Caco-2 (cell line): ENCODE measurements at regions not wholly inside any gene's neighbourhood (a gene's known extent, or its start where the extent isn't known, plus 50 kb on each side); places are given as distances from the start of the nearest gene placed in this dataset.

ENCODE experiments used
- BruUV-seq: library from RNA; stranded (reverse); fragments of 400-500 nt; replicated peaks from 2 replicates; lab custom pipeline; 2021; lab: Mats Ljungman, UMichigan
- CTCF ChIA-PET: fragments of 300-600 bp; sonication (Branson Sonifier 250); formaldehyde crosslinking; loops from one replicate; lab custom pipeline; 2022; ENCODE audit warnings: antibody characterized with exemption; lab: Charles Lee
- POLR2A ChIA-PET: fragments of 300-600 bp; sonication (Branson Sonifier 250); formaldehyde crosslinking; loops from one replicate; lab custom pipeline; 2022; ENCODE audit warnings: antibody characterized with exemption; lab: Charles Lee
- DNase-seq, 2 experiments: peaks; one replicate each; pipeline versions ENCODE4 v3.0.0 to v3.0.0-alpha.2; 2020 to 2022
- H3K27me3 ChIP-seq: replicated peaks from 2 replicates; pipeline ENCODE4 v1.6.0; 2011; ENCODE audit warnings: low read length; ENCODE audit not compliant: control insufficient read depth, insufficient read depth
- H3K36me3 ChIP-seq: 2 replicates; pipeline ENCODE4 v1.5.1; 2011; ENCODE audit warnings: low read length; ENCODE audit not compliant: control insufficient read depth, insufficient read depth
- H3K4me1 ChIP-seq: fragments of 250-450 bp; sonication (Bioruptor Pico); 2 replicates; pipeline ENCODE4 v1.5.1; 2020; ENCODE audit warnings: mild to moderate bottlenecking
- H3K4me3 ChIP-seq: 2 replicates; pipeline ENCODE4 v1.5.1; 2011; ENCODE audit warnings: low read depth, mild to moderate bottlenecking, control low read depth, low read length
- H3K9me3 ChIP-seq: fragments of 250-450 bp; sonication (Bioruptor Pico); 2 replicates; pipeline ENCODE4 v1.5.1; 2020; ENCODE audit warnings: mild to moderate bottlenecking, moderate library complexity
- H3K27ac Mint-ChIP-seq: one replicate; pipeline ENCODE4 v1.8.0; 2022; ENCODE audit warnings: mixed read lengths; ENCODE audit not compliant: unreplicated experiment
- H3K27me3 Mint-ChIP-seq: one replicate; pipeline ENCODE4 v1.8.0; 2022; ENCODE audit warnings: mixed read lengths; ENCODE audit not compliant: insufficient read depth, unreplicated experiment
- H3K36me3 Mint-ChIP-seq: one replicate; pipeline ENCODE4 v1.8.0; 2022; ENCODE audit warnings: mild to moderate bottlenecking, mixed read lengths; ENCODE audit not compliant: insufficient read depth, unreplicated experiment
- H3K4me1 Mint-ChIP-seq: one replicate; pipeline ENCODE4 v1.8.0; 2022; ENCODE audit warnings: low read depth, mixed read lengths; ENCODE audit not compliant: unreplicated experiment
- H3K4me3 Mint-ChIP-seq: one replicate; pipeline ENCODE4 v1.8.0; 2022; ENCODE audit warnings: mild to moderate bottlenecking, moderate library complexity, mixed read lengths; ENCODE audit not compliant: unreplicated experiment
- H3K9me3 Mint-ChIP-seq: one replicate; pipeline ENCODE4 v1.8.0; 2022; ENCODE audit warnings: mixed read lengths; ENCODE audit not compliant: unreplicated experiment
- CTCF ChIP-seq, 2 experiments: fragments of 200-600 bp in 1 of 2; IDR thresholded peaks; 1 replicate in 1 of 2; 2 replicates in 1 of 2; pipeline versions ENCODE4 v1.5.1 to v1.8.0; 2011 to 2022; ENCODE audit warnings: antibody characterized with exemption in 1 of 2, control low read depth in 1 of 2, inconsistent platforms in 1 of 2, low read depth in 1 of 2, low read length in 1 of 2, mild to moderate bottlenecking in 1 of 2, moderate library complexity in 1 of 2; ENCODE audit not compliant: insufficient read depth in 1 of 2, severe bottlenecking in 1 of 2, unreplicated experiment in 1 of 2
- intact Hi-C: fragments of 100-400 bp; cut with micrococcal nuclease; formaldehyde crosslinking; loops from one replicate; pipeline ENCODE4 v1.10.0; 2022; ENCODE audit not compliant: unreplicated experiment

- Mint-ChIP-seq H3K27ac (no peak overlapping the region), H3K4me3 (no peak overlapping the region), H3K27me3 (no peaks in the 10 kb centered on the region), H3K9me3 (no peaks in the 10 kb centered on the region), H3K4me1 (no peaks in the 10 kb centered on the region), H3K36me3 (no peaks in the 10 kb centered on the region)
- CTCF ChIA-PET, result no interaction called here
- Histone ChIP-seq H3K9me3 (no peaks in the 10 kb centered on the region), H3K27me3 (no peaks in the 10 kb centered on the region), H3K36me3 (no peaks in the 10 kb centered on the region), H3K4me3 (no peak overlapping the region), H3K4me1 (no peaks in the 10 kb centered on the region)
- DNase-seq, result no peak
- POLR2A ChIA-PET, result no interaction called here
- TF ChIP-seq CTCF (IDR thresholded peaks at IDR 0.05; ENCODE audit: insufficient read depth in 1 of 2, low read depth in 1 of 2, low read length in 1 of 2, severe bottlenecking in 1 of 2, unreplicated experiment in 1 of 2), result no peak
- intact Hi-C loops, result no loop called here
- no TSS peak for BruUV-seq
Measured at GRCh38 chr1:109834951-109835350, 71.2 kb upstream of the EPS8L3 start.

- H3K4me1 ChIP-seq, result no peaks in the 10 kb centered on the region
- H3K36me3 ChIP-seq, result no peaks in the 10 kb centered on the region
- Mint-ChIP-seq H3K27me3 (no peaks in the 10 kb centered on the region), H3K4me1 (no peaks in the 10 kb centered on the region), H3K27ac (no peak overlapping the region), H3K9me3 (no peaks in the 10 kb centered on the region), H3K4me3 (no peak overlapping the region), H3K36me3 (no peaks in the 10 kb centered on the region)
- DNase-seq, result no peak
- TF ChIP-seq CTCF (IDR thresholded peaks at IDR 0.05; ENCODE audit: insufficient read depth in 1 of 2, low read depth in 1 of 2, low read length in 1 of 2, severe bottlenecking in 1 of 2, unreplicated experiment in 1 of 2), result no peak
- H3K27me3 ChIP-seq, result no peaks in the 10 kb centered on the region
- H3K9me3 ChIP-seq, result no peaks in the 10 kb centered on the region
- POLR2A ChIA-PET, result no interaction called here
- BruUV-seq, result no TSS peak
- no peak overlapping the region for H3K4me3 ChIP-seq
- intact Hi-C loops, result no loop called here
- CTCF ChIA-PET, result no interaction called here
Measured at GRCh38 chr1:109832945-109833344, 69.2 kb upstream of the EPS8L3 start.

- intact Hi-C loops, result no loop called here
- Mint-ChIP-seq H3K4me3 (no peak overlapping the region), H3K4me1 (peaks cover 7% of the 10 kb centered on the region), H3K27ac (no peak overlapping the region), H3K27me3 (no peaks in the 10 kb centered on the region), H3K36me3 (no peaks in the 10 kb centered on the region), H3K9me3 (no peaks in the 10 kb centered on the region)
- no TSS peak for BruUV-seq
- no peak for DNase-seq
- peaks cover 5% of the 10 kb centered on the region for H3K4me1 ChIP-seq
- no peaks in the 10 kb centered on the region for H3K27me3 ChIP-seq
- no peaks in the 10 kb centered on the region for H3K36me3 ChIP-seq
- no peak overlapping the region for H3K4me3 ChIP-seq
- ChIA-PET CTCF (no interaction called here), POLR2A (interaction anchor here (0.7 kb wide), 1 partner anchor 167 kb away, joined by 8 read pairs; no protein-coding TSS in a partner anchor)
- no peak for TF ChIP-seq CTCF (IDR thresholded peaks at IDR 0.05; ENCODE audit: insufficient read depth in 1 of 2, low read depth in 1 of 2, low read length in 1 of 2, severe bottlenecking in 1 of 2, unreplicated experiment in 1 of 2)
- H3K9me3 ChIP-seq, result no peaks in the 10 kb centered on the region
Measured at GRCh38 chr1:109828756-109829505, 65.2 kb upstream of the EPS8L3 start.
